Esophagus squamous epithelium (tissue), 4 donors: ENCODE measurements at regions not wholly inside any gene's neighbourhood (a gene's known extent, or its start where the extent isn't known, plus 50 kb on each side); places are given as distances from the start of the nearest gene placed in this dataset.

Experiments used
- CTCF ChIP-seq, 6 experiments: fragments of 450-650 bp in 4 of 6; fragments of 200-600 bp in 2 of 6; sonication (generic) in 2 of 6; IDR thresholded peaks; one replicate each; pipeline ENCODE4 v1.5.1; 2016 to 2019; ENCODE audit warnings: antibody characterized with exemption in 6 of 6, mild to moderate bottlenecking in 4 of 6, moderate library complexity in 4 of 6
- POLR2A ChIP-seq, 4 donors: fragments of 450-650 bp; IDR thresholded peaks; one replicate each; pipeline ENCODE4 v1.6.1; 2017; ENCODE audit warnings: antibody characterized with exemption in 4 of 4, mild to moderate bottlenecking in 4 of 4, moderate library complexity in 3 of 4

GRCh38 chr6:163721922-163722692 lies 307.6 kb downstream of the QKI start:
- TF ChIP-seq CTCF (IDR thresholded peaks at IDR 0.05): no peak
- no peak for TF ChIP-seq POLR2A (IDR thresholded peaks at IDR 0.05)
